ENCODE measurements at regions not wholly inside any gene's neighbourhood (a gene's known extent, or its start where the extent isn't known, plus 50 kb on each side); places are given as distances from the start of the nearest gene placed in this dataset.

GRCh38 chr5:17817990-17818389 lies 183.7 kb downstream of the TAF11L14 start:
- no peaks in the 10 kb centered on the region for H3K27me3 ChIP-seq (replicated peaks in 1 of 4; ENCODE audit: control insufficient read depth in 3 of 4, extremely low read depth in 1 of 4, insufficient read depth in 3 of 4, low read length in 3 of 4)
- H3K27ac ChIP-seq (ENCODE audit: low read depth, low read length): no peak overlapping the region
- H3K9ac ChIP-seq (replicated peaks in 1 of 4; ENCODE audit: extremely low read depth in 1 of 4, low read depth in 3 of 4, low read length in 3 of 4): no peak overlapping the region
- H3K4me1 ChIP-seq (replicated peaks in 1 of 4; ENCODE audit: control insufficient read depth in 3 of 4, insufficient read depth in 4 of 4, low read length in 3 of 4): no peaks in the 10 kb centered on the region
- no peak overlapping the region for H3K56ac ChIP-seq (replicated peaks; ENCODE audit: insufficient read length, low read depth, low read length)
- no peak overlapping the region for H2BK12ac ChIP-seq (ENCODE audit: low read depth, low read length)
- TF ChIP-seq MAFK (IDR thresholded peaks at IDR 0.05; ENCODE audit: low read depth, low read length): no peak
- TF ChIP-seq SP2 (IDR thresholded peaks at IDR 0.05; ENCODE audit: low read length): no peak
- TF ChIP-seq, protein P1, sequence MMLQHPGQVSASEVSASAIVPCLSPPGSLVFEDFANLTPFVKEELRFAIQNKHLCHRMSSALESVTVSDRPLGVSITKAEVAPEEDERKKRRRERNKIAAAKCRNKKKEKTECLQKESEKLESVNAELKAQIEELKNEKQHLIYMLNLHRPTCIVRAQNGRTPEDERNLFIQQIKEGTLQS (IDR thresholded peaks at IDR 0.05; ENCODE audit: insufficient read depth, low read depth, low read length): no peak
- no peak for TF ChIP-seq BRCA1 (IDR thresholded peaks at IDR 0.05; ENCODE audit: low read depth, low read length)
- no peak for TF ChIP-seq RXRA (IDR thresholded peaks at IDR 0.05; ENCODE audit: insufficient read depth, low read depth, low read length)
- TF ChIP-seq POLR2A (IDR thresholded peaks at IDR 0.05; ENCODE audit: control extremely low read depth in 1 of 2, low read depth in 2 of 2, low read length in 2 of 2): no peak
- TF ChIP-seq SP1 (IDR thresholded peaks at IDR 0.05; ENCODE audit: low read depth, low read length): no peak
- H4K8ac ChIP-seq (ENCODE audit: extremely low read depth, insufficient read depth, low read length): no peak overlapping the region
- H3K23me2 ChIP-seq (ENCODE audit: low read depth, low read length): no peaks in the 10 kb centered on the region
- H2BK120ac ChIP-seq (replicated peaks; ENCODE audit: low read depth, low read length): no peak overlapping the region
- no peak overlapping the region for H2AK5ac ChIP-seq (ENCODE audit: low read depth, low read length)
- H3K23ac ChIP-seq (ENCODE audit: insufficient read length): no peak overlapping the region
- H3K4me3 ChIP-seq (ENCODE audit: extremely low read depth in 1 of 4, insufficient read depth in 2 of 4, low read depth in 3 of 4, low read length in 4 of 4): no peak overlapping the region
- no peak overlapping the region for H2BK5ac ChIP-seq (ENCODE audit: low read depth, low read length)
- CTCF ChIA-PET (ENCODE audit: partially characterized antibody): interaction anchor here (0.8 kb wide), 1 partner anchor 27 kb away, joined by 3 read pairs; no protein-coding TSS in a partner anchor
- H3K9me3 ChIP-seq (ENCODE audit: insufficient read depth in 2 of 2, low read depth in 1 of 2, low read length in 1 of 2): no peaks in the 10 kb centered on the region; a peak in 1 of 4 replicates
- H4K5ac ChIP-seq (ENCODE audit: insufficient read length, low read depth, low read length): no peak overlapping the region
- H3K79me1 ChIP-seq (ENCODE audit: low read depth, low read length): no peaks in the 10 kb centered on the region
- no peak overlapping the region for H3K4me2 ChIP-seq (ENCODE audit: insufficient read depth in 1 of 2, low read depth in 2 of 2, low read length in 2 of 2)
- no peak for FAIRE-seq
- H3K18ac ChIP-seq (ENCODE audit: extremely low read depth, low read length): no peak overlapping the region
- POLR2A ChIA-PET (ENCODE audit: partially characterized antibody): no interaction called here
- H3K4ac ChIP-seq (replicated peaks; ENCODE audit: insufficient read length, low read depth, low read length): no peak overlapping the region
- H2AFZ ChIP-seq (ENCODE audit: low read length): no peak overlapping the region
- H2BK15ac ChIP-seq (ENCODE audit: low read length): no peak overlapping the region
- H3K79me2 ChIP-seq (ENCODE audit: control insufficient read depth in 1 of 2, insufficient read depth in 2 of 2, low read length in 2 of 2): no peaks in the 10 kb centered on the region
- no peaks in the 10 kb centered on the region for H3K36me3 ChIP-seq (ENCODE audit: control insufficient read depth in 2 of 4, insufficient read depth in 4 of 4, low read length in 3 of 4)
- no peak for DNase-seq (ENCODE audit: low read depth in 1 of 2, low spot score in 2 of 2)
- no peak overlapping the region for H4K91ac ChIP-seq (replicated peaks; ENCODE audit: insufficient read length, low read length)
- H2BK20ac ChIP-seq (ENCODE audit: low read length): no peak overlapping the region
- H3K14ac ChIP-seq (ENCODE audit: insufficient read length): no peak overlapping the region
- H4K20me1 ChIP-seq (replicated peaks in 1 of 2; ENCODE audit: control insufficient read depth in 1 of 2, insufficient read depth in 2 of 2, low read length in 2 of 2): no peaks in the 10 kb centered on the region

All from H1 (cell line).